ENCODE measurements at regions not wholly inside any gene's neighbourhood (a gene's known extent, or its start where the extent isn't known, plus 50 kb on each side); places are given as distances from the start of the nearest gene placed in this dataset.
"Not testable (repeated sequence)": the region's sequence is repeated elsewhere in the genome, so short reads cannot be mapped to it uniquely, and the experiment has no call there.

DNA sequence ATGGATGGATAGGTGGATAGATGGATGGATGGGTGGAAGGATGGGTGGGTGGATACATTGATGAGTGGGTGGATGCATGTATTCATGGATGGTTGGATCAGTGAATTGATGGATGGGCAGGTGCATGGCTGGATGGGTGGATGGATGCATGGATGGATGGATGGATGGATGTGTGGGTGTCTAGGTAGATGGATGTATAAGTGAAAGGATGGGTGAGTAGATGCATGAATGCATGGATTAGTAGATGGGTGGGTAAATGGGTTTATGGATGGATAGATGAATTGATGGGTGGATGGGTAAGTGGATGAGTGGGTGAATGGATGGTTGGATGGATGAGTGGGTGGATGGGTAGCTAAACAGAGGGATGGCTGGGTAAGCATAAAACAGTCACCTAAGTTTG is 135.6 kb downstream of the NPIPB11 start:
- H2BK20ac ChIP-seq (ENCODE audit: low read depth, low read length), result peak overlapping the region; percentile 99; the same call in 1 of the 2 replicates
- H2AK5ac ChIP-seq (ENCODE audit: low read depth, low read length), result peak overlapping the region; percentile 99
- BruUV-seq (replicated peaks); H3K9ac ChIP-seq (ENCODE audit: low read depth, low read length); intact Hi-C loops (cut with micrococcal nuclease); H4K20me1 ChIP-seq (ENCODE audit: insufficient read depth, low read length); POLR2A ChIA-PET (ENCODE audit: unreplicated experiment); DNase-seq; ATAC-seq (ENCODE audit: low read depth); H3K4me2 ChIP-seq (ENCODE audit: low read depth, low read length); CTCF ChIA-PET; H3K4me3 ChIP-seq (ENCODE audit: insufficient read depth, low read depth, low read length); H3K27me3 ChIP-seq (ENCODE audit: control insufficient read depth, insufficient read depth, low read length); H2AK9ac ChIP-seq (replicated peaks; ENCODE audit: low read depth, low read length, poor library complexity); H3K36me3 ChIP-seq (ENCODE audit: control insufficient read depth, insufficient read depth, low read length); H3K9me3 ChIP-seq (ENCODE audit: control insufficient read depth, insufficient read depth, low read length); H4K5ac ChIP-seq (ENCODE audit: low read depth, low read length); H3K27ac ChIP-seq (ENCODE audit: insufficient read depth, low read length); H3K23ac ChIP-seq (ENCODE audit: low read depth, low read length); dilution Hi-C loops (cut with HindIII; ENCODE audit: low sequenced_read_pairs, unreplicated experiment); H2AFZ ChIP-seq (replicated peaks; ENCODE audit: low read length, poor library complexity): not testable (repeated sequence)
- peak overlapping the region in 1 of 2 experiments; percentile 97; a peak in 2 of 4 replicates for H4K8ac ChIP-seq (ENCODE audit: low read depth in 2 of 2, low read length in 2 of 2)
- peak overlapping the region; percentile 96; the same call in 2 of the 3 replicates for H2BK15ac ChIP-seq (ENCODE audit: low read depth, low read length)
- H3K18ac ChIP-seq (ENCODE audit: low read depth, low read length), result peak overlapping the region; percentile 49; the same call in 1 of the 2 replicates
- in situ Hi-C loops (cut with MboI; ENCODE audit: low sequenced_read_pairs), result loop anchor here (25.0 kb wide), 1 partner anchor 309 kb away; the partner anchor contains the start of genes NFATC2IP and SPNS1
- peak overlapping the region; percentile 99 for H2BK120ac ChIP-seq (ENCODE audit: low read depth, low read length)
- 0 out of 2 replicates have a peak, but pooled peaks have one; percentile 56 for TF ChIP-seq POLR2A (IDR thresholded peaks at IDR 0.05; ENCODE audit: low read depth, low read length)
- peak overlapping the region; percentile 93 for H3K14ac ChIP-seq (replicated peaks; ENCODE audit: low read depth, low read length)
- peaks cover 32% of the 10 kb centered on the region for H3K4me1 ChIP-seq (ENCODE audit: control insufficient read depth, insufficient read depth, low read length)
- peak overlapping the region; percentile 91; the same call in 1 of the 2 replicates for H4K91ac ChIP-seq (ENCODE audit: insufficient read depth, low read depth, low read length)
- peak overlapping the region; percentile 30 for H2BK5ac ChIP-seq (ENCODE audit: low read depth, low read length, poor library complexity, severe bottlenecking)
- peaks cover 31% of the 10 kb centered on the region; the same call in 1 of the 2 replicates for H3K9me1 ChIP-seq (ENCODE audit: insufficient read depth, low read length)
- peaks cover 6 to 27% of the 10 kb centered on the region in 2 experiments; a peak in 2 of 4 replicates for H3K79me1 ChIP-seq (ENCODE audit: low read depth in 1 of 2, low read length in 2 of 2)
- H3K56ac ChIP-seq (ENCODE audit: extremely low read depth, insufficient read depth, low read length), result peak overlapping the region; percentile 30; the same call in 1 of the 2 replicates
- H3K4ac ChIP-seq (ENCODE audit: low read depth, low read length), result peak overlapping the region; percentile 97

DNA sequence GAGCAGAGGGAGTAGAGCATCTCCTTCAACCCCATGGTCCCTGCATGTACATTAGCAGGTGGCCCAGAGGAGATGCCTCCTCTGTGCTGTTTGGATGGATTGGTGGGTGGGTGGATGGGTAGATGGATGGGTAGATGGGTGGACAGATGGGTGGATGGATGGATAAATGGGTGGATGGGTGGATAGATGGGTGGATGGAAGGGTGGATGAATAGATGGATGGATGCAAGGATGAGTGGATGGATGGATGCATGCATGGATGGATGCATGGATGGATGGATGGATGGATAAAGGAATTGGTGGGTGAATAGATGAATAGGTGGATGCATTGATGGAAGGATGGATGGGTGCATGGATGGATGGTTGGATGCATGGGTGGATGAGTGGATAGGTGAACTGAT is 136.5 kb downstream of the NPIPB11 start:
- H2AK9ac ChIP-seq (replicated peaks; ENCODE audit: low read depth, low read length, poor library complexity); H3K4me2 ChIP-seq (ENCODE audit: low read depth, low read length); H3K4me3 ChIP-seq (ENCODE audit: insufficient read depth, low read depth, low read length); H3K36me3 ChIP-seq (ENCODE audit: control insufficient read depth, insufficient read depth, low read length); DNase-seq; H3K9ac ChIP-seq (ENCODE audit: low read depth, low read length); CTCF ChIA-PET; intact Hi-C loops (cut with micrococcal nuclease); H2AFZ ChIP-seq (replicated peaks; ENCODE audit: low read length, poor library complexity); ATAC-seq (ENCODE audit: low read depth); H3K9me3 ChIP-seq (ENCODE audit: control insufficient read depth, insufficient read depth, low read length); H3K27me3 ChIP-seq (ENCODE audit: control insufficient read depth, insufficient read depth, low read length); POLR2A ChIA-PET (ENCODE audit: unreplicated experiment); BruUV-seq (replicated peaks); dilution Hi-C loops (cut with HindIII; ENCODE audit: low sequenced_read_pairs, unreplicated experiment); H4K20me1 ChIP-seq (ENCODE audit: insufficient read depth, low read length): not testable (repeated sequence)
- Histone ChIP-seq H3K18ac (ENCODE audit: low read depth, low read length) (peak overlapping the region; percentile 91), H2BK5ac (ENCODE audit: low read depth, low read length, poor library complexity, severe bottlenecking) (peak overlapping the region; percentile 90), H2AK5ac (ENCODE audit: low read depth, low read length) (peak overlapping the region; percentile 100), H4K8ac (ENCODE audit: low read depth in 2 of 2, low read length in 2 of 2) (peak overlapping the region; percentile 78 to 99; a peak in 3 of 4 replicates), H3K79me1 (ENCODE audit: low read depth in 1 of 2, low read length in 2 of 2) (peaks cover 6 to 27% of the 10 kb centered on the region in 2 experiments; a peak in 2 of 4 replicates), H3K23ac (ENCODE audit: low read depth, low read length) (peak overlapping the region; percentile 99; the same call in 1 of the 2 replicates), H4K91ac (ENCODE audit: insufficient read depth, low read depth, low read length) (peak overlapping the region; percentile 92), H3K9me1 (ENCODE audit: insufficient read depth, low read length) (peaks cover 31% of the 10 kb centered on the region; the same call in 1 of the 2 replicates), H2BK20ac (ENCODE audit: low read depth, low read length) (peak overlapping the region; percentile 91; the same call in 1 of the 2 replicates), H3K4me1 (ENCODE audit: control insufficient read depth, insufficient read depth, low read length) (peaks cover 33% of the 10 kb centered on the region), H3K14ac (replicated peaks; ENCODE audit: low read depth, low read length) (peak overlapping the region; percentile 87), H3K27ac (ENCODE audit: insufficient read depth, low read length) (peak overlapping the region; percentile 88), H2BK15ac (ENCODE audit: low read depth, low read length) (peak overlapping the region; percentile 98; the same call in 2 of the 3 replicates), H4K5ac (ENCODE audit: low read depth, low read length) (peak overlapping the region; percentile 72), H2BK120ac (ENCODE audit: low read depth, low read length) (peak overlapping the region; percentile 95), H3K56ac (ENCODE audit: extremely low read depth, insufficient read depth, low read length) (peak overlapping the region; percentile 50; the same call in 1 of the 2 replicates), H3K4ac (ENCODE audit: low read depth, low read length) (peak overlapping the region; percentile 95)
- in situ Hi-C loops (cut with MboI; ENCODE audit: low sequenced_read_pairs), result loop anchor here (25.0 kb wide), 1 partner anchor 308 kb away; the partner anchor contains the start of genes NFATC2IP and SPNS1

All from IMR-90 (cell line).